Peyer's patch (tissue), 4 donors: ENCODE measurements at regions not wholly inside any gene's neighbourhood (a gene's known extent, or its start where the extent isn't known, plus 50 kb on each side); places are given as distances from the start of the nearest gene placed in this dataset.

Source experiments
- DNase-seq, 3 donors: peaks; one replicate each; pipeline ENCODE4 v3.0.0-alpha.2; 2017 to 2019
- H3K27ac ChIP-seq, 4 donors: fragments of 200-600 bp; sonication (generic); one replicate each; pipeline ENCODE4 v1.5.1; 2016 to 2019
- H3K27me3 ChIP-seq, 2 donors: fragments of 200-600 bp; sonication (generic); one replicate each; pipeline ENCODE4 v1.5.1; 2019
- H3K36me3 ChIP-seq, 3 donors: fragments of 200-600 bp; sonication (generic); one replicate each; pipeline ENCODE4 v1.5.1; 2016 to 2019
- H3K4me1 ChIP-seq, 4 donors: fragments of 200-600 bp; sonication (generic); one replicate each; pipeline ENCODE4 v1.5.1; 2016 to 2019
- H3K4me3 ChIP-seq, 4 donors: fragments of 200-600 bp; sonication (generic); 1 replicate in 3 of 4; 2 replicates in 1 of 4; pipeline ENCODE4 v1.5.1; 2016 to 2019; ENCODE audit warnings: mild to moderate bottlenecking in 1 of 4
- H3K9me3 ChIP-seq, 4 donors: fragments of 200-600 bp; sonication (generic); one replicate each; pipeline ENCODE4 v1.5.1; 2016 to 2019; ENCODE audit warnings: mild to moderate bottlenecking in 1 of 4
- POLR2A ChIP-seq, 2 donors: fragments of 450-650 bp; IDR thresholded peaks; one replicate each; pipeline ENCODE4 v1.5.1; 2017; ENCODE audit warnings: antibody characterized with exemption in 2 of 2, mild to moderate bottlenecking in 2 of 2, moderate library complexity in 2 of 2
- small RNA-seq, 2 donors: library from RNA; depleted of rRNA; stranded (forward); fragments of <200 nt; gene quantifications; one replicate each; pipeline ENCODE3, GENCODE V24; 2016
- TF ChIP-seq, protein P1 (sequence below), 6 experiments: fragments of 450-650 bp in 4 of 6; fragments of 200-600 bp in 2 of 6; sonication (generic) in 1 of 6; IDR thresholded peaks; one replicate each; pipeline ENCODE4 v1.5.1; 2017 to 2019; ENCODE audit warnings: antibody characterized with exemption in 6 of 6, mild to moderate bottlenecking in 3 of 6, moderate library complexity in 1 of 6

DNA sequence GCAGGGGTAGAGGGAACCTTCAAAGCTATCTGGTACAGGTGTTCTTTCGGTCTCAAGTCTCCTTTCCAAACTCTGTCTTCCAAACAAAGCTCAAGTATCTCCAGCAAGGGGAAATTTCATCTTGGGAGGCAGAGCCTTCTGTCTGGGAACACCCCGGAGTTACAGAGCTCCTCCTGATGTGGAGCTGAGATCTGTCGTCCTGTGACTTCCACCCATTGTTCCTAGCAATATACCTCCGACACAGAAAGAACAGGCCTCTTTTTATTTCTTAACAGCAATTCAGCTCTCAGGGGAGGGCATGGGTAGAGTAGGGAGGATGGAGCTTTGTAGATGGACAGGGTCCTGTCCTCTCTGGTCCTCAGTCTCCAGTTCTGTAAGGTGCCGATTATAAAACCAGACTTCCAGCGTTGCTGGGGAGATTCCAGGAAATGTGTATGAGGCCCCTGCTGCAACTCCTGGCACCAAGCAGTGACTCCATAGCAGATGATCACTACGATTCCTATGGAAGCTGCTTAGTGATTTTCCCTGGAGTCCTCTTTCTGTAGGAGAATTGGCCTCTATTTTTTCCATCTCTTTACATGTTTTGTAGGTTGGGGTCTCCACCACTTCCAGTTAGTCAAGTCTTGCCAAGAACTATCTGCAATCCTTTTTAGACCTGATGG is 56.0 kb upstream of the ARGLU1 start:
- Histone ChIP-seq H3K36me3 (no peaks in the 10 kb centered on the region), H3K9me3 (no peaks in the 10 kb centered on the region), H3K4me3 (no peak overlapping the region), H3K4me1 (peaks cover 0 to 4% (median 0%) of the 10 kb centered on the region in 4 donors), H3K27me3 (no peaks in the 10 kb centered on the region), H3K27ac (no peak overlapping the region)
- DNase-seq: no peak
- TF ChIP-seq, protein P1, sequence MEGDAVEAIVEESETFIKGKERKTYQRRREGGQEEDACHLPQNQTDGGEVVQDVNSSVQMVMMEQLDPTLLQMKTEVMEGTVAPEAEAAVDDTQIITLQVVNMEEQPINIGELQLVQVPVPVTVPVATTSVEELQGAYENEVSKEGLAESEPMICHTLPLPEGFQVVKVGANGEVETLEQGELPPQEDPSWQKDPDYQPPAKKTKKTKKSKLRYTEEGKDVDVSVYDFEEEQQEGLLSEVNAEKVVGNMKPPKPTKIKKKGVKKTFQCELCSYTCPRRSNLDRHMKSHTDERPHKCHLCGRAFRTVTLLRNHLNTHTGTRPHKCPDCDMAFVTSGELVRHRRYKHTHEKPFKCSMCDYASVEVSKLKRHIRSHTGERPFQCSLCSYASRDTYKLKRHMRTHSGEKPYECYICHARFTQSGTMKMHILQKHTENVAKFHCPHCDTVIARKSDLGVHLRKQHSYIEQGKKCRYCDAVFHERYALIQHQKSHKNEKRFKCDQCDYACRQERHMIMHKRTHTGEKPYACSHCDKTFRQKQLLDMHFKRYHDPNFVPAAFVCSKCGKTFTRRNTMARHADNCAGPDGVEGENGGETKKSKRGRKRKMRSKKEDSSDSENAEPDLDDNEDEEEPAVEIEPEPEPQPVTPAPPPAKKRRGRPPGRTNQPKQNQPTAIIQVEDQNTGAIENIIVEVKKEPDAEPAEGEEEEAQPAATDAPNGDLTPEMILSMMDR (IDR thresholded peaks at IDR 0.05): no peak
- TF ChIP-seq POLR2A (IDR thresholded peaks at IDR 0.05): no peak

DNA sequence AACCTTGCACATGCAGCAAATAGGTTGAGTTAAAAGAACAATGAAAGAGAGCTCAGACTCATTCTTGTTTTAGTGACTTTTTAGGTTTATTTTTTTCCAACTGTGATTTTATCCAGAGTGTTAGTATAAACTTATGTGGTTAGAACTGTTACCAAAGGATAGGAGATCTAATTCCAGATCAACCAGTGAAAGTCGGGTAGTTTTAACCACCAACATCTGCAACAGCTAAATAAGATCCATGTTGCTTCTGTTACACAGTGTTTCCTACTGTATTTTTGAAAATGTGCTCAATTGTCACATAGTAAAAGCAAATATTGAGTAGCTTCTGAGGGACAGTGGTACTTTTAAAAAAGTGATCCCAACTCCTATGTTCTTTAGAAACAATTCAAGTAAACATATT is 53.9 kb upstream of the ARGLU1 start:
- Histone ChIP-seq H3K36me3 (no peaks in the 10 kb centered on the region), H3K9me3 (no peaks in the 10 kb centered on the region), H3K4me3 (no peak overlapping the region), H3K4me1 (peaks cover 0 to 4% (median 0%) of the 10 kb centered on the region in 4 donors), H3K27ac (no peak overlapping the region), H3K27me3 (no peaks in the 10 kb centered on the region)
- no peak for DNase-seq
- TF ChIP-seq, protein P1 (IDR thresholded peaks at IDR 0.05): no peak
- no peak for TF ChIP-seq POLR2A (IDR thresholded peaks at IDR 0.05)

DNA sequence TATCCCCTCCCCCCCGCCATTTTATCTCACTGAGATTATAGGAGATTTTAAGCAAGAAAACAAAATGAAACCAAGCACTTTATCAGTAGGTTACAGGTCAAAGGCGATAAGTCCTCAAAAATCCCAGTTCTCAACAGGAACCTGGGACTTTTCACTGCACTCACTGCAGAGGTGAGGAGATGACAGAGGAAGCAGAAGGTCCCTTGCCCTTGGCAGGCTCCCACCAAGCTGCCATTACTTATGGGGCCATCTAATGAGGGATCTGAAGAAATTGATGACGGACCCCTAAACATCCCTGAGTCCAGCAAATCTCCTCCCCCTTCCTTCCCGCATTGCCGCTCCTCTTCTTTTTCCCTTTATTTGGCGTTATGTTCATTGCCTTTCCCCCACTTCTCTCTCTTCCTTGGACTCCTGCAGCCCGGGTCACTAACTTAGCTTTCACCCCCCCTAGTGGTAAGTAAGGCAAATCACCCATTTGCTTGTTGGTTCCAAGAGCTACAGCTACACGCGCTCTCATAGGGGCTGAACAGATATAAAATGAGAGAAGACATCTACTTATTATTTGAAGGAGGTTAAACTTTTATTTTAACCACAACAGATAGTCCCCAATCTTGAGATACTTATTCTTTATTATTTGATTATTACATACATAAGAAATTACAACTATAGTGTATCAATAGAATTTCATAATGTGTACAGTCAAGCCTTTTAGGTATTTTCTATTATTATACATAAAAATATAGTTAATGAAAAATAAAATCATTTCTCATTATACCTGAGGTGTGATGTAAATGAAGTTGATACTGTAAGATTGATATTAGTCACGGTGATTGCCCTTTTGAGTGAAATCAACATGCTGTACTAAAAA is 52.0 kb upstream of the ARGLU1 start:
- H3K4me1 ChIP-seq: peaks cover 0 to 4% (median 0%) of the 10 kb centered on the region in 4 donors
- no peak for TF ChIP-seq POLR2A (IDR thresholded peaks at IDR 0.05)
- TF ChIP-seq, protein P1 (IDR thresholded peaks at IDR 0.05): peak; percentile 12 to 84 (median 72)
- H3K9me3 ChIP-seq: no peaks in the 10 kb centered on the region
- H3K27me3 ChIP-seq: no peaks in the 10 kb centered on the region
- no peak overlapping the region for H3K27ac ChIP-seq
- DNase-seq: peak in 2 of 3 donors; percentile 17 to 60
- H3K4me3 ChIP-seq: peak overlapping the region in 1 of 4 donors; percentile 19
- H3K36me3 ChIP-seq: no peaks in the 10 kb centered on the region

Small RNA genes lying in the stretch of these regions (small RNA-seq; reads per million reads assigned to genes)
- gene MIR1267 (0 reads per million in 2 donors), gene SNORD31B (0.12 to 0.19 reads per million in 2 donors)
